ENCODE measurements at regions not wholly inside any gene's neighbourhood (a gene's known extent, or its start where the extent isn't known, plus 50 kb on each side); places are given as distances from the start of the nearest gene placed in this dataset.

- TF ChIP-seq CTCF (IDR thresholded peaks at IDR 0.05; ENCODE audit: low read depth, low read length, poor library complexity, severe bottlenecking), result no peak
- TF ChIP-seq EZH2phosphoT487 (IDR thresholded peaks at IDR 0.05; ENCODE audit: borderline replicate concordance, low read length), result no peak
These were observed 643.7 kb downstream of the KCNT2 start for GRCh38 chr1:195964516-195964915.
